SK-N-SH (cell line): ENCODE measurements at regions not wholly inside any gene's neighbourhood (a gene's known extent, or its start where the extent isn't known, plus 50 kb on each side); places are given as distances from the start of the nearest gene placed in this dataset.
"Not testable (repeated sequence)": the region's sequence is repeated elsewhere in the genome, so short reads cannot be mapped to it uniquely, and the experiment has no call there.

Source experiments
- CTCF ChIA-PET: fragments of 300-600, 350-600 bp; formaldehyde crosslinking; extraction: SDS; loops from one replicate; lab custom pipeline; 2021; lab: Yijun Ruan, JAX
- POLR2A ChIA-PET: fragments of 350-600 bp; sonication (Branson Sonifier 250); formaldehyde crosslinking; extraction: SDS; loops from one replicate; lab custom pipeline; 2020; ENCODE audit warnings: antibody characterized with exemption, inconsistent platforms; lab: Yijun Ruan, JAX
- DNase-seq: peaks from one replicate; pipeline ENCODE4 v3.0.0; 2012
- H2AFZ ChIP-seq: fragments of 200-600 bp; sonication (generic); 2 replicates; pipeline ENCODE4 v1.8.1; 2016; ENCODE audit warnings: antibody characterized with exemption, mild to moderate bottlenecking, low read depth
- H3F3A ChIP-seq: fragments of 200-600 bp; sonication (generic); replicated peaks from 2 replicates; pipeline ENCODE3; 2016; ENCODE audit warnings: antibody characterized with exemption, mild to moderate bottlenecking; ENCODE audit not compliant: insufficient read depth
- H3K27ac ChIP-seq, 2 experiments: fragments of 200-500 bp in 1 of 2; fragments of 200-600 bp in 1 of 2; sonication (Bioruptor generic) in 1 of 2; sonication (generic), shearing (Covaris generic) in 1 of 2; 2 replicates each; pipeline versions ENCODE4 v1.5.1 to v1.6.1; 2014 to 2016; ENCODE audit warnings: low read depth in 2 of 2, inconsistent platforms in 1 of 2, low read length in 1 of 2, mild to moderate bottlenecking in 1 of 2, mixed read lengths in 1 of 2
- H3K27me3 ChIP-seq: fragments of 200-600 bp; sonication (generic), shearing (Covaris generic); 2 replicates; pipeline ENCODE4 v1.6.1; 2016; ENCODE audit warnings: mixed run types; ENCODE audit not compliant: insufficient read depth
- H3K36me3 ChIP-seq, 2 experiments: fragments of 200-500 bp in 1 of 2; fragments of 200-600 bp in 1 of 2; sonication (Bioruptor generic) in 1 of 2; sonication (generic) in 1 of 2; replicated peaks in 1 of 2; 2 replicates each; pipeline versions ENCODE3 to v1.5.1; 2014 to 2016; ENCODE audit warnings: low read length in 1 of 2, mild to moderate bottlenecking in 1 of 2; ENCODE audit not compliant: insufficient read depth in 2 of 2, control insufficient read depth in 1 of 2
- H3K4me1 ChIP-seq, 2 experiments: fragments of 200-500 bp in 1 of 2; fragments of 200-600 bp in 1 of 2; sonication (Bioruptor generic) in 1 of 2; sonication (generic), shearing (Covaris generic) in 1 of 2; 2 replicates each; pipeline versions ENCODE4 v1.5.1 to v1.6.1; 2014 to 2016; ENCODE audit warnings: low read depth in 1 of 2, low read length in 1 of 2, mixed run types in 1 of 2; ENCODE audit not compliant: insufficient read depth in 2 of 2, control insufficient read depth in 1 of 2
- H3K4me2 ChIP-seq: fragments of 200-600 bp; sonication (generic), shearing (Covaris generic); 2 replicates; pipeline ENCODE4 v1.6.1; 2017; ENCODE audit warnings: mixed run types
- H3K4me3 ChIP-seq, 2 experiments: fragments of 200-500 bp in 1 of 2; fragments of 200-600 bp in 1 of 2; sonication (Bioruptor generic) in 1 of 2; sonication (generic), shearing (Covaris generic) in 1 of 2; 2 replicates each; pipeline versions ENCODE4 v1.5.1 to v1.8.1; 2014 to 2016; ENCODE audit warnings: low read depth in 2 of 2, inconsistent platforms in 1 of 2, low read length in 1 of 2, mild to moderate bottlenecking in 1 of 2, mixed read lengths in 1 of 2, moderate library complexity in 1 of 2
- H3K79me2 ChIP-seq: fragments of 200-600 bp; sonication (generic); 2 replicates; pipeline ENCODE4 v1.8.1; 2017; ENCODE audit warnings: mild to moderate bottlenecking; ENCODE audit not compliant: insufficient read depth
- H3K9ac ChIP-seq: fragments of 200-600 bp; sonication (generic); 2 replicates; pipeline ENCODE4 v1.6.1; 2017; ENCODE audit warnings: mixed run types
- H3K9me2 ChIP-seq: fragments of 200-600 bp; sonication (generic); 2 replicates; pipeline ENCODE4 v1.6.1; 2017; ENCODE audit warnings: mixed run types
- H3K9me3 ChIP-seq: fragments of 200-600 bp; sonication (generic); 2 replicates; pipeline ENCODE4 v1.6.1; 2017; ENCODE audit warnings: mixed run types, mild to moderate bottlenecking, moderate library complexity
- H4K20me1 ChIP-seq: fragments of 200-600 bp; sonication (generic); 2 replicates; pipeline ENCODE4 v1.6.1; 2017; ENCODE audit warnings: mild to moderate bottlenecking, mixed run types; ENCODE audit not compliant: insufficient read depth
- ELF1 ChIP-seq: IDR thresholded peaks from 2 replicates; pipeline ENCODE4 v1.4.0; 2012
- EP300 ChIP-seq, 2 experiments: IDR thresholded peaks; 2 replicates each; pipeline versions ENCODE4 v1.4.0 to v1.6.1; 2012; ENCODE audit warnings: borderline replicate concordance in 1 of 2, low read depth in 1 of 2, low read length in 1 of 2
- FOSL2 ChIP-seq: IDR thresholded peaks from 2 replicates; pipeline ENCODE4 v1.4.0; 2012; ENCODE audit warnings: low read depth, mild to moderate bottlenecking, moderate library complexity, borderline replicate concordance
- GATA2 ChIP-seq: sonication (generic); formaldehyde crosslinking; IDR thresholded peaks from 2 replicates; pipeline ENCODE4 v1.5.0; 2020; ENCODE audit warnings: mild to moderate bottlenecking, missing genetic modification reagents
- IRF3 ChIP-seq: fragments of 150-350 bp; IDR thresholded peaks from 2 replicates; pipeline ENCODE4 v1.6.1; 2016; ENCODE audit warnings: mild to moderate bottlenecking, low read depth, low read length
- MXI1 ChIP-seq: IDR thresholded peaks from 2 replicates; pipeline ENCODE4 v1.6.1; 2012; ENCODE audit warnings: mild to moderate bottlenecking, low read depth, low read length, improper control_type of control experiment
- NRF1 ChIP-seq: IDR thresholded peaks from 2 replicates; pipeline ENCODE4 v1.6.1; 2012; ENCODE audit warnings: low read depth, mild to moderate bottlenecking, low read length
- PBX3 ChIP-seq: IDR thresholded peaks from 2 replicates; pipeline ENCODE4; 2012
- POLR2AphosphoS5 ChIP-seq: IDR thresholded peaks from 2 replicates; pipeline ENCODE4 v1.6.1; 2012; ENCODE audit warnings: low read depth, low read length
- TAF1 ChIP-seq: IDR thresholded peaks from 2 replicates; pipeline ENCODE4 v1.6.1; 2012; ENCODE audit warnings: low read depth, mild to moderate bottlenecking, low read length, moderate library complexity, borderline replicate concordance
- USF2 ChIP-seq: fragments of 150-350 bp; IDR thresholded peaks from 2 replicates; pipeline ENCODE4 v1.6.1; 2017; ENCODE audit warnings: antibody characterized with exemption, low read length, low read depth, borderline replicate concordance
- WGBS: methylation state at CpG from one replicate; pipeline ENCODE4 v1.1.6; 2017; ENCODE audit warnings: low lambda C conversion rate; 5-methylcytosine and 5-hydroxymethylcytosine counted together
- TF ChIP-seq, protein P1 (sequence below): IDR thresholded peaks from 2 replicates; pipeline ENCODE4 v1.4.0; 2012; ENCODE audit warnings: low read depth, borderline replicate concordance
- TF ChIP-seq, protein P2 (sequence below): fragments of 200-600 bp; sonication (generic); IDR thresholded peaks from 2 replicates; pipeline ENCODE4 v1.6.1; 2017; ENCODE audit warnings: antibody characterized with exemption, mild to moderate bottlenecking, moderate library complexity

- H3K27ac ChIP-seq = no peak overlapping the region
- H2AFZ ChIP-seq = no peak overlapping the region
- no peaks in the 10 kb centered on the region for H3K9me3 ChIP-seq
- no peak overlapping the region for H3K4me2 ChIP-seq
- no peak overlapping the region for H3K4me3 ChIP-seq
- DNase-seq = no peak
- no peaks in the 10 kb centered on the region for H3K9me2 ChIP-seq
- no peaks in the 10 kb centered on the region for H3K36me3 ChIP-seq
- H3K4me1 ChIP-seq = no peaks in the 10 kb centered on the region; a peak in 1 of 4 replicates
- H3F3A ChIP-seq = no peaks in the 10 kb centered on the region
- H4K20me1 ChIP-seq = no peaks in the 10 kb centered on the region
- no peaks in the 10 kb centered on the region for H3K27me3 ChIP-seq
- TF ChIP-seq NRF1 (no peak), FOSL2 (no peak), MXI1 (no peak), TAF1 (no peak), GATA2 (CRISPR knock-in tag) (no peak), USF2 (no peak), IRF3 (no peak), PBX3 (no peak), POLR2AphosphoS5 (no peak)
- TF ChIP-seq, protein P1, sequence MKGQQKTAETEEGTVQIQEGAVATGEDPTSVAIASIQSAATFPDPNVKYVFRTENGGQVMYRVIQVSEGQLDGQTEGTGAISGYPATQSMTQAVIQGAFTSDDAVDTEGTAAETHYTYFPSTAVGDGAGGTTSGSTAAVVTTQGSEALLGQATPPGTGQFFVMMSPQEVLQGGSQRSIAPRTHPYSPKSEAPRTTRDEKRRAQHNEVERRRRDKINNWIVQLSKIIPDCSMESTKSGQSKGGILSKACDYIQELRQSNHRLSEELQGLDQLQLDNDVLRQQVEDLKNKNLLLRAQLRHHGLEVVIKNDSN = no peak
- TF ChIP-seq, protein P2, sequence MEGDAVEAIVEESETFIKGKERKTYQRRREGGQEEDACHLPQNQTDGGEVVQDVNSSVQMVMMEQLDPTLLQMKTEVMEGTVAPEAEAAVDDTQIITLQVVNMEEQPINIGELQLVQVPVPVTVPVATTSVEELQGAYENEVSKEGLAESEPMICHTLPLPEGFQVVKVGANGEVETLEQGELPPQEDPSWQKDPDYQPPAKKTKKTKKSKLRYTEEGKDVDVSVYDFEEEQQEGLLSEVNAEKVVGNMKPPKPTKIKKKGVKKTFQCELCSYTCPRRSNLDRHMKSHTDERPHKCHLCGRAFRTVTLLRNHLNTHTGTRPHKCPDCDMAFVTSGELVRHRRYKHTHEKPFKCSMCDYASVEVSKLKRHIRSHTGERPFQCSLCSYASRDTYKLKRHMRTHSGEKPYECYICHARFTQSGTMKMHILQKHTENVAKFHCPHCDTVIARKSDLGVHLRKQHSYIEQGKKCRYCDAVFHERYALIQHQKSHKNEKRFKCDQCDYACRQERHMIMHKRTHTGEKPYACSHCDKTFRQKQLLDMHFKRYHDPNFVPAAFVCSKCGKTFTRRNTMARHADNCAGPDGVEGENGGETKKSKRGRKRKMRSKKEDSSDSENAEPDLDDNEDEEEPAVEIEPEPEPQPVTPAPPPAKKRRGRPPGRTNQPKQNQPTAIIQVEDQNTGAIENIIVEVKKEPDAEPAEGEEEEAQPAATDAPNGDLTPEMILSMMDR = no peak
- H3K79me2 ChIP-seq = no peaks in the 10 kb centered on the region
- CTCF ChIA-PET = interaction anchor here (0.8 kb wide), 1 partner anchor 107 kb away, joined by 3 read pairs; no protein-coding TSS in a partner anchor
- POLR2A ChIA-PET = no interaction called here
- H3K9ac ChIP-seq = no peak overlapping the region
Measured at GRCh38 chr7:119090851-119091250, 866.3 kb downstream of the ANKRD7 start.

GRCh38 chr7:119096683-119097082, 872.2 kb downstream of the ANKRD7 start:
- ChIA-PET CTCF (no interaction called here), POLR2A (no interaction called here)
- no peaks in the 10 kb centered on the region for H3F3A ChIP-seq
- no peak overlapping the region for H3K9ac ChIP-seq
- no peak overlapping the region for H3K27ac ChIP-seq
- H3K4me2 ChIP-seq = no peak overlapping the region
- TF ChIP-seq EP300 (IDR thresholded peaks at IDR 0.05; ENCODE audit: borderline replicate concordance in 1 of 2, low read depth in 1 of 2, low read length in 1 of 2) (no peak), PBX3 (no peak), ELF1 (no peak), IRF3 (no peak)
- H3K79me2 ChIP-seq = no peaks in the 10 kb centered on the region
- no peaks in the 10 kb centered on the region for H3K4me1 ChIP-seq
- no peaks in the 10 kb centered on the region for H3K9me3 ChIP-seq
- WGBS = 7% methylated on average over 3 of the region's 3 CpGs
- no peaks in the 10 kb centered on the region for H3K27me3 ChIP-seq
- no peak overlapping the region for H2AFZ ChIP-seq
- no peak overlapping the region for H3K4me3 ChIP-seq
- no peaks in the 10 kb centered on the region for H4K20me1 ChIP-seq
- no peaks in the 10 kb centered on the region for H3K36me3 ChIP-seq
- DNase-seq = no peak
- H3K9me2 ChIP-seq = no peaks in the 10 kb centered on the region

GRCh38 chr7:119100611-119101258, 876.2 kb downstream of the ANKRD7 start:
- POLR2A ChIA-PET, H4K20me1 ChIP-seq, H3K4me1 ChIP-seq, H3K9me3 ChIP-seq, CTCF ChIA-PET, H3K79me2 ChIP-seq, H3K36me3 ChIP-seq, DNase-seq, H3K9me2 ChIP-seq, H3F3A ChIP-seq, H3K9ac ChIP-seq, H3K27me3 ChIP-seq, H2AFZ ChIP-seq, H3K4me2 ChIP-seq, H3K27ac ChIP-seq, H3K4me3 ChIP-seq: not testable (repeated sequence)
- 41% methylated on average over 4 of the region's 4 CpGs for WGBS
